Left lung (tissue), 4 donors: ENCODE measurements at regions not wholly inside any gene's neighbourhood (a gene's known extent, or its start where the extent isn't known, plus 50 kb on each side); places are given as distances from the start of the nearest gene placed in this dataset.
"Not testable (repeated sequence)": the region's sequence is repeated elsewhere in the genome, so short reads cannot be mapped to it uniquely, and the experiment has no call there.

Experiments used
- ATAC-seq: fragments of 200-7000 bp; cut with Tn5 transposase; one replicate; pipeline ENCODE4 v1.9.1; 2020; ENCODE audit warnings: moderate library complexity
- DNase-seq, 4 donors: peaks; one replicate each; pipeline ENCODE4 v3.0.0-alpha.2; 2013 to 2020
- H3K27ac ChIP-seq, 2 donors: fragments of 200-600 bp; sonication (generic) in 1 of 2; one replicate each; pipeline versions ENCODE4 v1.5.0 to v1.8.0; 2020 to 2021
- H3K27me3 ChIP-seq, 2 donors: fragments of 200-600 bp; sonication (generic) in 1 of 2; one replicate each; pipeline versions ENCODE4 v1.5.0 to v1.8.0; 2020 to 2021
- H3K36me3 ChIP-seq, 2 donors: fragments of 200-600 bp; sonication (generic) in 1 of 2; one replicate each; pipeline versions ENCODE4 v1.5.0 to v1.8.0; 2020 to 2021
- H3K4me1 ChIP-seq, 2 donors: fragments of 200-600 bp; one replicate each; pipeline ENCODE4 v1.8.0; 2021
- H3K4me3 ChIP-seq, 2 donors: fragments of 200-600 bp; sonication (generic) in 1 of 2; one replicate each; pipeline versions ENCODE4 v1.5.0 to v1.8.0; 2020 to 2021; ENCODE audit warnings: mild to moderate bottlenecking in 1 of 2
- H3K9me3 ChIP-seq, 2 donors: fragments of 200-600 bp; sonication (generic) in 1 of 2; one replicate each; pipeline versions ENCODE4 v1.5.0 to v1.8.0; 2020 to 2021
- intact Hi-C, 2 donors: fragments of 100-400 bp; cut with DNase I; formaldehyde crosslinking; loops; one replicate each; pipeline versions ENCODE4 v1.11.2 to v1.14.2; 2022
- TF ChIP-seq, protein P1 (sequence below), 2 donors: fragments of 200-600 bp; sonication (generic) in 1 of 2; IDR thresholded peaks; one replicate each; pipeline versions ENCODE4 v1.5.0 to v1.8.0; 2021; ENCODE audit warnings: antibody characterized with exemption in 2 of 2
- donor health status: DM: no; HTN: yes; CAD: no.
- donor health status: DM: no; HTN: no; CAD: no.

DNA sequence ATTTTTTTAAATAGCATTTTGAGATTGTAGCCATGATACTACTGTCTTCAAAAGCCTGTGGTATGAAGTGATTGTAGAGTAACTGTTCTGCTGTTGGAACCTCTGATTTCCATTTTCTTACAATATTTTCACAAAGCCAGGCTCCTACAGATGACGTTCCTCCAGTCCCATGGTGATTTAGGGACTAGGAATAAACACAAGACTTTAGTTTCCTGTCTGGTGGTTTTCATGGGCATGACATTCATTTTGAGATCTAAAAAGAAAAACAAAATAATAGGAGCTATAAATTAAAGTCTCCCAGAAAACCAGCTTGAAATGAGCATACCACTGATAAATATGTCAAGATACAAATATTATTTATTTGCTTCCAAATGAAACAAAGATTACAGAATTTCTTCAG, 1223.5 kb upstream of the CELF4 start:
- intact Hi-C loops = no loop called here

DNA sequence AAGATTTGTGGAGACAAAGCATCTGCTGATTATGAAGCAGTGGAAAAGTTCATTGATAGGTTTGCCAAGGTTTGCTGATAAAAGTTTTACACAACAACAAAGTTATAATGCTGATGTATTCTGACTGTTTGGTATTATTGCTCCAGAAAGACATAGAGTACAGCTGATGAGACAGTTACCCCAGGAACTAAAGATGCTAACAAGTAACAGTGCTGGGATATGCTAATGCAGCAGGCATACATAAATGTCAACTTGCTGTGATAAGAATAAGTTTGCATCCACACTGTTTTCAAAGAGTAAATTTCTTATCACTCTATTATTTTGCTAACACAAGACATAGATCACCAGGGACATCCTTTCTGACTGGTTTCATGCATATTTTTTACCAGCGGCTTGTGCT, 1221.3 kb upstream of the CELF4 start:
- H3K27me3 ChIP-seq = no peaks in the 10 kb centered on the region
- H3K36me3 ChIP-seq = no peaks in the 10 kb centered on the region
- intact Hi-C loops = no loop called here
- TF ChIP-seq, protein P1, sequence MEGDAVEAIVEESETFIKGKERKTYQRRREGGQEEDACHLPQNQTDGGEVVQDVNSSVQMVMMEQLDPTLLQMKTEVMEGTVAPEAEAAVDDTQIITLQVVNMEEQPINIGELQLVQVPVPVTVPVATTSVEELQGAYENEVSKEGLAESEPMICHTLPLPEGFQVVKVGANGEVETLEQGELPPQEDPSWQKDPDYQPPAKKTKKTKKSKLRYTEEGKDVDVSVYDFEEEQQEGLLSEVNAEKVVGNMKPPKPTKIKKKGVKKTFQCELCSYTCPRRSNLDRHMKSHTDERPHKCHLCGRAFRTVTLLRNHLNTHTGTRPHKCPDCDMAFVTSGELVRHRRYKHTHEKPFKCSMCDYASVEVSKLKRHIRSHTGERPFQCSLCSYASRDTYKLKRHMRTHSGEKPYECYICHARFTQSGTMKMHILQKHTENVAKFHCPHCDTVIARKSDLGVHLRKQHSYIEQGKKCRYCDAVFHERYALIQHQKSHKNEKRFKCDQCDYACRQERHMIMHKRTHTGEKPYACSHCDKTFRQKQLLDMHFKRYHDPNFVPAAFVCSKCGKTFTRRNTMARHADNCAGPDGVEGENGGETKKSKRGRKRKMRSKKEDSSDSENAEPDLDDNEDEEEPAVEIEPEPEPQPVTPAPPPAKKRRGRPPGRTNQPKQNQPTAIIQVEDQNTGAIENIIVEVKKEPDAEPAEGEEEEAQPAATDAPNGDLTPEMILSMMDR (IDR thresholded peaks at IDR 0.05) = no peak
- no peaks in the 10 kb centered on the region for H3K9me3 ChIP-seq
- no peak overlapping the region for H3K27ac ChIP-seq
- DNase-seq = no peak
- no peak for ATAC-seq
- H3K4me3 ChIP-seq = no peak overlapping the region
- H3K4me1 ChIP-seq = no peaks in the 10 kb centered on the region

More for the DNA sequence above, 1223.5 kb upstream of the CELF4 start:
- Histone ChIP-seq H3K9me3 (no peaks in the 10 kb centered on the region), H3K4me1 (no peaks in the 10 kb centered on the region), H3K27me3 (no peaks in the 10 kb centered on the region), H3K4me3 (no peak overlapping the region), H3K27ac (no peak overlapping the region), H3K36me3 (no peaks in the 10 kb centered on the region)
- no peak for DNase-seq
- no peak for ATAC-seq
- TF ChIP-seq, protein P1 (IDR thresholded peaks at IDR 0.05) = no peak

DNA sequence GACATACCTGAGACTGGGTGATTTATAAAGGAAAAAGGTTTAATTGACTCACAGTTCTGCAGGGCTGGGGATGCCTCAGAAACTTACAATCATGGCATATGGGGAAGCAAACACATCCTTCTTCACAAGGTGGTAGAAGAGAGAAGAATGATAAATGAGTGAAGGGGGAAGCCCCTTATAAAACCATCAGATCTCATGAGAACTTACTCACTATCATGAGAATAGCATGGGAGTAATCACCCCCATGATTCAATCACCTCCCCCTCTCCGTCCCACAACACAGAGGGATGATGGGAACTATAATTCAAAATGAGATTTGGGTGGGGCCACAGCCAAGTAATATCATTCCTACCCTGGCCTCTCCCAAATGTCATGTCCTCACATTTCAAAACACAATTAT, 1206.0 kb upstream of the CELF4 start:
- H3K27me3 ChIP-seq, H3K4me1 ChIP-seq, DNase-seq, H3K27ac ChIP-seq, H3K4me3 ChIP-seq, intact Hi-C loops, H3K36me3 ChIP-seq, ATAC-seq: not testable (repeated sequence)
- H3K9me3 ChIP-seq = peaks cover 0 to 17% of the 10 kb centered on the region in 2 donors

DNA sequence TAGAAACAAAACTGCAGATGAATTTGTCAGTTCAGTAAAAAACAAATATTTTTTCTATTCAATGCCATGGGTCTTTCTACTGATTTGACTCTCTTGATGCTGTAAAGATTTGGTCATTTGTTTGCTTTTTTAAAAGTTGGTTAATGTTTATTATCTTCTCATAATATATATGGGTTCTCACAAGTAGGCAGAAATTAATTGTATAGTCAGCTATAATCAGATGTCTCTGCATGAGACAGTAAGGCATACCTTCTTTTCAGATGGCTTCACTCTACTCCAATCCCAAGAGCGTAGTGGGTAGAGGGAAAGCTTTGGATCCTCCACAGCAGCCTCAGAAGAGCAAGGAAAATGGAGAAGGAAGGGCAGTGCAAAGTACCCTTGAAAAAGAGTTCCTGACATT, 1202.9 kb upstream of the CELF4 start:
- peaks cover 0 to 17% of the 10 kb centered on the region in 2 donors for H3K9me3 ChIP-seq
- H3K27ac ChIP-seq = no peak overlapping the region
- no peaks in the 10 kb centered on the region for H3K27me3 ChIP-seq
- no peak overlapping the region for H3K4me3 ChIP-seq
- H3K36me3 ChIP-seq = no peaks in the 10 kb centered on the region
- ATAC-seq = no peak
- no peaks in the 10 kb centered on the region for H3K4me1 ChIP-seq
- DNase-seq = no peak
- intact Hi-C loops = no loop called here
- TF ChIP-seq, protein P1 (IDR thresholded peaks at IDR 0.05) = no peak

DNA sequence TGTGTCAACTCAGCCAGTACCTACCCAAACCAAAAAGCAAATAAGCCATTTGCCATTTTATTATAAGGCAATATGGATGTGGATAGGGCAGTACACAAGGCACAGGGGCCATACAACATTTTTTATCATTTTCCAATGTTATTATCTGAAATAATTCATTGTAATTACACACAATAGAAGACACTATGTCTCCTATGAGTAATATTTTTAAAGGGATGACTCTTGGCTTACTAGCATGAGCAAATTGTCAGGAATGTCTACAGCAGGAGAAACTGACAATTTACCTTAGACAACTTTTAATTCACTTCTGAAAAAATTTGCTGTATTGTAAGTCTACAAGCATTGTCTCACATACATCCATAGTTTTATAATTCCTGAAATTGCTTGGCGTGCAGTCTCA, 1193.9 kb upstream of the CELF4 start:
- no peak overlapping the region for H3K4me3 ChIP-seq
- no peaks in the 10 kb centered on the region for H3K36me3 ChIP-seq
- intact Hi-C loops = no loop called here
- DNase-seq (no peak), ATAC-seq (no peak)
- no peaks in the 10 kb centered on the region for H3K4me1 ChIP-seq
- no peaks in the 10 kb centered on the region for H3K9me3 ChIP-seq
- no peak overlapping the region for H3K27ac ChIP-seq
- no peaks in the 10 kb centered on the region for H3K27me3 ChIP-seq
- TF ChIP-seq, protein P1 (IDR thresholded peaks at IDR 0.05) = no peak

DNA sequence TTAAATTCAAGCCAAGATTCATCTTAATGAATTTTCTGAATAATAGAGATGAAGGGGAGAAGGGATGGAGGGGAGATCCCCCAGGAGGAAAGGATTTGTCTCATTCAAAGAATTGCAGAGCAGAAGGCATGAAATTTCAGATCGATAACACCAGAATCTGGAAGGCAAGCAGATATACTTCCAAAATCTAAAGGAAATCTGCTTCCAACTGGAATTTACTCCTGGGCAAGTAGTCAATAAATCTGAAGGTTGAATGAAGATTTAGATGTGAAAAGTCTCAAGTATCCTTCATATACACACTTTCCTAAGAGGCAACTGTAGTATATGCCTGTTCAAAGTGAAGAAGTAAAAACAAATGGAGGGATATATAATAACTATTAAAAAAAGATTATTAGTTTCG, 1190.8 kb upstream of the CELF4 start:
- no peaks in the 10 kb centered on the region for H3K27me3 ChIP-seq
- DNase-seq (no peak), ATAC-seq (no peak)
- TF ChIP-seq, protein P1 (IDR thresholded peaks at IDR 0.05) = no peak
- intact Hi-C loops = no loop called here
- no peak overlapping the region for H3K27ac ChIP-seq
- no peak overlapping the region for H3K4me3 ChIP-seq
- no peaks in the 10 kb centered on the region for H3K9me3 ChIP-seq
- no peaks in the 10 kb centered on the region for H3K4me1 ChIP-seq
- H3K36me3 ChIP-seq = no peaks in the 10 kb centered on the region
